Liver (tissue), 8 donors: ENCODE measurements at regions not wholly inside any gene's neighbourhood (a gene's known extent, or its start where the extent isn't known, plus 50 kb on each side); places are given as distances from the start of the nearest gene placed in this dataset.

Source experiments
- DNase-seq: peaks from one replicate; pipeline ENCODE4 v3.0.0-alpha.2; 2017; ENCODE audit warnings: low spot score
- H3K27ac ChIP-seq, 2 donors: one replicate each; pipeline ENCODE4 v1.7.0; 2013; ENCODE audit warnings: inconsistent platforms in 2 of 2, low read length in 2 of 2, control low read depth in 1 of 2, low read depth in 1 of 2, mild to moderate bottlenecking in 1 of 2
- H3K27me3 ChIP-seq, 4 donors: one replicate each; pipeline versions ENCODE4 v1.6.1 to v1.7.0; 2013; ENCODE audit warnings: low read length in 3 of 4, inconsistent platforms in 1 of 4, mild to moderate bottlenecking in 1 of 4, moderate library complexity in 1 of 4; ENCODE audit not compliant: control insufficient read depth in 4 of 4, insufficient read depth in 4 of 4
- H3K36me3 ChIP-seq, 4 donors: one replicate each; pipeline versions ENCODE4 v1.6.1 to v1.7.0; 2013; ENCODE audit warnings: low read length in 3 of 4, mild to moderate bottlenecking in 3 of 4, low read depth in 1 of 4, moderate library complexity in 1 of 4; ENCODE audit not compliant: control insufficient read depth in 4 of 4, insufficient read depth in 3 of 4
- H3K4me1 ChIP-seq, 4 donors: one replicate each; pipeline versions ENCODE4 v1.6.1 to v1.7.0; 2013; ENCODE audit warnings: low read length in 3 of 4, mild to moderate bottlenecking in 3 of 4, moderate library complexity in 1 of 4; ENCODE audit not compliant: control insufficient read depth in 4 of 4, insufficient read depth in 4 of 4
- H3K4me3 ChIP-seq, 3 donors: one replicate each; pipeline versions ENCODE4 v1.6.1 to v1.7.0; 2013; ENCODE audit warnings: low read length in 3 of 3, control low read depth in 1 of 3, low read depth in 1 of 3, mild to moderate bottlenecking in 1 of 3
- H3K9ac ChIP-seq, 2 donors: one replicate each; pipeline ENCODE4 v1.7.0; 2013; ENCODE audit warnings: low read length in 2 of 2, mild to moderate bottlenecking in 2 of 2, moderate library complexity in 2 of 2, control low read depth in 1 of 2, low read depth in 1 of 2
- H3K9me3 ChIP-seq, 4 donors: one replicate each; pipeline versions ENCODE4 v1.6.1 to v1.7.0; 2013; ENCODE audit warnings: low read length in 3 of 4; ENCODE audit not compliant: control insufficient read depth in 4 of 4
- EGR1 ChIP-seq, 2 donors: IDR thresholded peaks; 2 replicates each; pipeline ENCODE4 v1.6.1; 2016 to 2018; ENCODE audit warnings: antibody characterized with exemption in 2 of 2, low read depth in 2 of 2
- FOXA1 ChIP-seq: IDR thresholded peaks from 2 replicates; pipeline ENCODE4 v1.6.1; 2016; ENCODE audit warnings: antibody characterized with exemption
- FOXA2 ChIP-seq: IDR thresholded peaks from 2 replicates; pipeline ENCODE4 v1.6.1; 2016; ENCODE audit warnings: antibody characterized with exemption
- GABPA ChIP-seq, 2 donors: IDR thresholded peaks in 1 of 2; conservative IDR thresholded peaks in 1 of 2; 2 replicates each; pipeline ENCODE4 v1.6.1; 2016; ENCODE audit warnings: antibody characterized with exemption in 2 of 2, mild to moderate bottlenecking in 1 of 2, moderate library complexity in 1 of 2
- HNF4A ChIP-seq, 2 donors: conservative IDR thresholded peaks; 2 replicates each; pipeline ENCODE4 v1.6.1; 2016; ENCODE audit warnings: antibody characterized with exemption in 2 of 2, mild to moderate bottlenecking in 2 of 2
- JUND ChIP-seq, 2 donors: IDR thresholded peaks; 2 replicates each; pipeline ENCODE4 v1.6.1; 2016; ENCODE audit warnings: antibody characterized with exemption in 2 of 2
- NR2F2 ChIP-seq: IDR thresholded peaks from 2 replicates; pipeline ENCODE4 v1.6.1; 2016; ENCODE audit warnings: antibody characterized with exemption
- RAD21 ChIP-seq, 2 donors: IDR thresholded peaks; 2 replicates each; pipeline ENCODE4 v1.6.1; 2016; ENCODE audit warnings: antibody characterized with exemption in 2 of 2, mild to moderate bottlenecking in 2 of 2
- TAF1 ChIP-seq: conservative IDR thresholded peaks from 2 replicates; pipeline ENCODE4 v1.6.1; 2016; ENCODE audit warnings: antibody characterized with exemption, mild to moderate bottlenecking
- YY1 ChIP-seq: IDR thresholded peaks from 2 replicates; pipeline ENCODE4 v1.6.1; 2016; ENCODE audit warnings: antibody characterized with exemption, mild to moderate bottlenecking
- WGBS: extraction: QIAGEN DNeasy Blood & Tissue Kit; methylation state at CpG from one replicate; pipeline ENCODE4 v1.1.7; 2013; 5-methylcytosine and 5-hydroxymethylcytosine counted together
- TF ChIP-seq, protein P1 (sequence below): IDR thresholded peaks from 2 replicates; pipeline ENCODE4 v1.6.1; 2016; ENCODE audit warnings: antibody characterized with exemption
- TF ChIP-seq, protein P2 (sequence below): fragments of 150-350 bp; IDR thresholded peaks from 2 replicates; pipeline ENCODE4 v1.5.1; 2017; ENCODE audit warnings: improper control_type of control experiment, low read depth, low read length; ENCODE audit not compliant: missing input control
- TF ChIP-seq, protein P3 (sequence below): IDR thresholded peaks from 2 replicates; pipeline ENCODE4 v1.6.1; 2016; ENCODE audit warnings: antibody characterized with exemption, mild to moderate bottlenecking
- TF ChIP-seq, protein P4 (sequence below): IDR thresholded peaks from 2 replicates; pipeline ENCODE4 v1.6.1; 2016; ENCODE audit warnings: antibody characterized with exemption
- TF ChIP-seq, protein P5 (sequence below): IDR thresholded peaks from 2 replicates; pipeline ENCODE4 v1.6.1; 2016; ENCODE audit warnings: antibody characterized with exemption
- donor health status: healthy.
- donor health status: healthy.
- donor health status: healthy.
- donor health status: healthy.
- donor health status: healthy.

DNA sequence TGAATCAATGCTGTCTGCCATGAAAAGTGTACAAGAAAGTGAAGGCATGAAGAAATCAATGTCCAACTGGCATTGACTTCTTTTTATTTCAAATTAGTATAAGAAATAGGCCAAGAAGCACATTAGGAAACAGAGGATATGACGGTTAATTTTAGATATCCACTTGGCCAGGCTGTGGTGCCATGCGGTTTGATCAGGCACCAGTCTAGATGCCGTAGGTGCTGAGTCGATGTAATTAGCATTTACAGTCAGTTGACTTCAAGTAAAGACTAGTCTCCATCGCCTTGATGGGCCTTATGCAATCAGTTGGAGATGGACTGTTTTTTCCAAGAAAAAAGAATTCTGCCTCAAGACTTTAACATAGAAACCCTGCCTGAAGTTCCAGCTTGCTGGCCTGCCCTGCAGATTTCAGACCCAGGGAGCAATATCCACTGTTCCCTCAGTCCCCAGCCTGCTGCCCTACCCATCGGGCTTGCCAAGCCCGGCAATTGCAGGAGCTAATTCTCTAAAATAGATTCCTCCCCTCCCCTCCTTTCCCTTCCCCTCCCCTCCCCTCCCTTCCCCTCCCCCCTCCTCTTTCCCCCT lies 120.5 kb upstream of the PEG3 start:
- H3K27ac ChIP-seq: no peak overlapping the region
- no peaks in the 10 kb centered on the region for H3K36me3 ChIP-seq
- peaks cover 0 to 2% (median 0%) of the 10 kb centered on the region in 4 donors for H3K27me3 ChIP-seq
- peaks cover 0 to 3% (median 0%) of the 10 kb centered on the region in 4 donors for H3K9me3 ChIP-seq
- DNase-seq: no peak
- no peak overlapping the region for H3K9ac ChIP-seq
- H3K4me1 ChIP-seq: peaks cover 0 to 2% (median 0%) of the 10 kb centered on the region in 4 donors
- TF ChIP-seq, protein P1, sequence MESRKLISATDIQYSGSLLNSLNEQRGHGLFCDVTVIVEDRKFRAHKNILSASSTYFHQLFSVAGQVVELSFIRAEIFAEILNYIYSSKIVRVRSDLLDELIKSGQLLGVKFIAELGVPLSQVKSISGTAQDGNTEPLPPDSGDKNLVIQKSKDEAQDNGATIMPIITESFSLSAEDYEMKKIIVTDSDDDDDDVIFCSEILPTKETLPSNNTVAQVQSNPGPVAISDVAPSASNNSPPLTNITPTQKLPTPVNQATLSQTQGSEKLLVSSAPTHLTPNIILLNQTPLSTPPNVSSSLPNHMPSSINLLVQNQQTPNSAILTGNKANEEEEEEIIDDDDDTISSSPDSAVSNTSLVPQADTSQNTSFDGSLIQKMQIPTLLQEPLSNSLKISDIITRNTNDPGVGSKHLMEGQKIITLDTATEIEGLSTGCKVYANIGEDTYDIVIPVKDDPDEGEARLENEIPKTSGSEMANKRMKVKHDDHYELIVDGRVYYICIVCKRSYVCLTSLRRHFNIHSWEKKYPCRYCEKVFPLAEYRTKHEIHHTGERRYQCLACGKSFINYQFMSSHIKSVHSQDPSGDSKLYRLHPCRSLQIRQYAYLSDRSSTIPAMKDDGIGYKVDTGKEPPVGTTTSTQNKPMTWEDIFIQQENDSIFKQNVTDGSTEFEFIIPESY: no peak
- TF ChIP-seq NR2F2 (no peak), HNF4A (conservative IDR thresholded peaks at IDR 0.05) (no peak), YY1 (no peak), FOXA1 (no peak), RAD21 (IDR thresholded peaks at IDR 0.05) (no peak), EGR1 (IDR thresholded peaks at IDR 0.05; ENCODE audit: low read depth in 2 of 2) (no peak), FOXA2 (no peak), GABPA (IDR thresholded peaks at IDR 0.05 in 1 of 2, conservative IDR thresholded peaks at IDR 0.05 in 1 of 2) (no peak), TAF1 (no peak), JUND (IDR thresholded peaks at IDR 0.05) (no peak)
- TF ChIP-seq, protein P2, sequence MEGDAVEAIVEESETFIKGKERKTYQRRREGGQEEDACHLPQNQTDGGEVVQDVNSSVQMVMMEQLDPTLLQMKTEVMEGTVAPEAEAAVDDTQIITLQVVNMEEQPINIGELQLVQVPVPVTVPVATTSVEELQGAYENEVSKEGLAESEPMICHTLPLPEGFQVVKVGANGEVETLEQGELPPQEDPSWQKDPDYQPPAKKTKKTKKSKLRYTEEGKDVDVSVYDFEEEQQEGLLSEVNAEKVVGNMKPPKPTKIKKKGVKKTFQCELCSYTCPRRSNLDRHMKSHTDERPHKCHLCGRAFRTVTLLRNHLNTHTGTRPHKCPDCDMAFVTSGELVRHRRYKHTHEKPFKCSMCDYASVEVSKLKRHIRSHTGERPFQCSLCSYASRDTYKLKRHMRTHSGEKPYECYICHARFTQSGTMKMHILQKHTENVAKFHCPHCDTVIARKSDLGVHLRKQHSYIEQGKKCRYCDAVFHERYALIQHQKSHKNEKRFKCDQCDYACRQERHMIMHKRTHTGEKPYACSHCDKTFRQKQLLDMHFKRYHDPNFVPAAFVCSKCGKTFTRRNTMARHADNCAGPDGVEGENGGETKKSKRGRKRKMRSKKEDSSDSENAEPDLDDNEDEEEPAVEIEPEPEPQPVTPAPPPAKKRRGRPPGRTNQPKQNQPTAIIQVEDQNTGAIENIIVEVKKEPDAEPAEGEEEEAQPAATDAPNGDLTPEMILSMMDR: no peak
- TF ChIP-seq, protein P3, sequence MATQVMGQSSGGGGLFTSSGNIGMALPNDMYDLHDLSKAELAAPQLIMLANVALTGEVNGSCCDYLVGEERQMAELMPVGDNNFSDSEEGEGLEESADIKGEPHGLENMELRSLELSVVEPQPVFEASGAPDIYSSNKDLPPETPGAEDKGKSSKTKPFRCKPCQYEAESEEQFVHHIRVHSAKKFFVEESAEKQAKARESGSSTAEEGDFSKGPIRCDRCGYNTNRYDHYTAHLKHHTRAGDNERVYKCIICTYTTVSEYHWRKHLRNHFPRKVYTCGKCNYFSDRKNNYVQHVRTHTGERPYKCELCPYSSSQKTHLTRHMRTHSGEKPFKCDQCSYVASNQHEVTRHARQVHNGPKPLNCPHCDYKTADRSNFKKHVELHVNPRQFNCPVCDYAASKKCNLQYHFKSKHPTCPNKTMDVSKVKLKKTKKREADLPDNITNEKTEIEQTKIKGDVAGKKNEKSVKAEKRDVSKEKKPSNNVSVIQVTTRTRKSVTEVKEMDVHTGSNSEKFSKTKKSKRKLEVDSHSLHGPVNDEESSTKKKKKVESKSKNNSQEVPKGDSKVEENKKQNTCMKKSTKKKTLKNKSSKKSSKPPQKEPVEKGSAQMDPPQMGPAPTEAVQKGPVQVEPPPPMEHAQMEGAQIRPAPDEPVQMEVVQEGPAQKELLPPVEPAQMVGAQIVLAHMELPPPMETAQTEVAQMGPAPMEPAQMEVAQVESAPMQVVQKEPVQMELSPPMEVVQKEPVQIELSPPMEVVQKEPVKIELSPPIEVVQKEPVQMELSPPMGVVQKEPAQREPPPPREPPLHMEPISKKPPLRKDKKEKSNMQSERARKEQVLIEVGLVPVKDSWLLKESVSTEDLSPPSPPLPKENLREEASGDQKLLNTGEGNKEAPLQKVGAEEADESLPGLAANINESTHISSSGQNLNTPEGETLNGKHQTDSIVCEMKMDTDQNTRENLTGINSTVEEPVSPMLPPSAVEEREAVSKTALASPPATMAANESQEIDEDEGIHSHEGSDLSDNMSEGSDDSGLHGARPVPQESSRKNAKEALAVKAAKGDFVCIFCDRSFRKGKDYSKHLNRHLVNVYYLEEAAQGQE: no peak
- TF ChIP-seq, protein P4, sequence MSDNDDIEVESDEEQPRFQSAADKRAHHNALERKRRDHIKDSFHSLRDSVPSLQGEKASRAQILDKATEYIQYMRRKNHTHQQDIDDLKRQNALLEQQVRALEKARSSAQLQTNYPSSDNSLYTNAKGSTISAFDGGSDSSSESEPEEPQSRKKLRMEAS: no peak
- TF ChIP-seq, protein P5, sequence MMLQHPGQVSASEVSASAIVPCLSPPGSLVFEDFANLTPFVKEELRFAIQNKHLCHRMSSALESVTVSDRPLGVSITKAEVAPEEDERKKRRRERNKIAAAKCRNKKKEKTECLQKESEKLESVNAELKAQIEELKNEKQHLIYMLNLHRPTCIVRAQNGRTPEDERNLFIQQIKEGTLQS: no peak
- 86% methylated on average over 7 of the region's 7 CpGs for WGBS
- H3K4me3 ChIP-seq: no peak overlapping the region
